Heart right ventricle (tissue), 16 donors: ENCODE measurements at regions not wholly inside any gene's neighbourhood (a gene's known extent, or its start where the extent isn't known, plus 50 kb on each side); places are given as distances from the start of the nearest gene placed in this dataset.
"Not testable (repeated sequence)": the region's sequence is repeated elsewhere in the genome, so short reads cannot be mapped to it uniquely, and the experiment has no call there.

Source experiments
- ATAC-seq, 8 donors: fragments of 200-7000 bp; cut with Tn5 transposase; one replicate each; pipeline ENCODE4 v1.9.1; 2020; ENCODE audit warnings: mild to moderate bottlenecking in 8 of 8, moderate library complexity in 8 of 8, moderate number of reproducible peaks in 1 of 8
- DNase-seq, 2 donors: peaks; one replicate each; pipeline ENCODE4 v3.0.0-alpha.2; 2020
- H3K27ac ChIP-seq, 10 donors: fragments of 200-600 bp; sonication (generic) in 2 of 10; one replicate each; pipeline versions ENCODE4 v1.5.0 to v1.8.0; 2020 to 2022; ENCODE audit warnings: mild to moderate bottlenecking in 3 of 10
- H3K27me3 ChIP-seq, 7 donors: fragments of 200-600 bp; one replicate each; pipeline ENCODE4 v1.8.0; 2021 to 2022; ENCODE audit warnings: mild to moderate bottlenecking in 2 of 7
- H3K36me3 ChIP-seq, 9 donors: fragments of 200-600 bp; sonication (generic) in 1 of 9; one replicate each; pipeline versions ENCODE4 v1.5.0 to v1.8.0; 2020 to 2022; ENCODE audit warnings: mild to moderate bottlenecking in 2 of 9
- H3K4me1 ChIP-seq, 9 donors: fragments of 200-600 bp; sonication (generic) in 1 of 9; one replicate each; pipeline versions ENCODE4 v1.5.0 to v1.8.0; 2020 to 2022; ENCODE audit warnings: mild to moderate bottlenecking in 4 of 9
- H3K4me3 ChIP-seq, 10 donors: fragments of 200-600 bp; sonication (generic) in 2 of 10; one replicate each; pipeline versions ENCODE4 v1.5.0 to v1.8.0; 2020 to 2022; ENCODE audit warnings: mild to moderate bottlenecking in 7 of 10, moderate library complexity in 2 of 10
- H3K9me3 ChIP-seq, 11 donors: fragments of 200-600 bp in 10 of 11; sonication (generic) in 2 of 11; one replicate each; pipeline versions ENCODE4 v1.5.0 to v1.8.0; 2013 to 2022; ENCODE audit warnings: mild to moderate bottlenecking in 2 of 11, control low read depth in 1 of 11, moderate library complexity in 1 of 11
- WGBS, 2 donors: extraction: QIAGEN DNeasy Blood & Tissue Kit; methylation state at CpG; one replicate each; pipeline ENCODE4 v1.1.7; 2013; ENCODE audit warnings: inconsistent platforms in 1 of 2; 5-methylcytosine and 5-hydroxymethylcytosine counted together
- intact Hi-C, 10 donors: fragments of 100-400 bp; cut with DNase I; formaldehyde crosslinking; loops; one replicate each; pipeline versions ENCODE4 v1.11.1 to v1.14.2; 2022
- TF ChIP-seq, protein P1 (sequence below), 9 donors: fragments of 200-600 bp; sonication (generic) in 2 of 9; IDR thresholded peaks; one replicate each; pipeline versions ENCODE4 v1.5.0 to v1.8.0; 2021 to 2022; ENCODE audit warnings: antibody characterized with exemption in 9 of 9, mild to moderate bottlenecking in 5 of 9, moderate library complexity in 1 of 9
- donor health status: Arrhythmogenic right ventricular cardiomyopathy.
- donor health status: ischemic (EF 13 %, LVEDD 7.1; RV severe dilation, severe dysfunction).
- donor health status: healthy with polysubstance abuse.
- donor health status: DM: no; HTN: yes; CAD: no.
- donor health status: DM: no; HTN: no; CAD: no.
- donor health status: ischemic (EF 25% LVEDD 6.9; RV normal size, moderate dysfunction).
- donor health status: ischemic (EF 25% LVEDD 5.7; RV mildly dilated, moderate dysfunction).
- donor health status: healthy.
- donor health status: DM: yes; HTN: yes; CAD: no.
- donor health status: Ischemic cardiomyopathy.
- donor health status: ischemic (EF 35%, LVEDD 5.7; RV mildly dilated, moderate dysfunction).
- donor health status: nonischemic (EF 11% LVEDD 7.7; RV severe dilation, severe dysfunction).
- donor health status: DM: yes; HTN: yes; CAD: no.
- donor health status: PGD.
- donor health status: ischemic (EF 29% LVEDD 5.4; RV normal size, mild dysfunction).
- donor health status: nonischemic (EF 23%, LVEDD 6.1; RV moderate dilation, normal function).

DNA sequence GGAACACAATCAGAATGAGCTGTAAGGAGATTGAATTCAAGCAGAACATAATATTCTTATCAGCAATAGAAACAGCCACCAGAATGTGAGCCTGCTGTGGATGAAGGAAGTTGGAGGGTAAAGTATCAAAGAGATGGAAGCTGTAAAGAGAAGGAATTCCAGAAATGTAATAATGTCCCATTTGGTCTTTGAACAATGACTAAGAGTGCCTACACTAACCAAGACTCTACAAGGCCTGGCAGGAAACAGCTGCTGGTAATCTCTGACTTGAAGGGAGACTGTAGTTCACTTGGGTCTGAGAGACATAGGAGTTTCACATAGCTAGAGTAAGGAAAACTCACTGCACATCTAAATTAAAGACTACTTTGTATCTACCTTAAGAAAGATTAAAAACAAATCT lies 1176.0 kb upstream of the ALCAM start:
- intact Hi-C loops, result no loop called here
- no peak for ATAC-seq
- TF ChIP-seq, protein P1, sequence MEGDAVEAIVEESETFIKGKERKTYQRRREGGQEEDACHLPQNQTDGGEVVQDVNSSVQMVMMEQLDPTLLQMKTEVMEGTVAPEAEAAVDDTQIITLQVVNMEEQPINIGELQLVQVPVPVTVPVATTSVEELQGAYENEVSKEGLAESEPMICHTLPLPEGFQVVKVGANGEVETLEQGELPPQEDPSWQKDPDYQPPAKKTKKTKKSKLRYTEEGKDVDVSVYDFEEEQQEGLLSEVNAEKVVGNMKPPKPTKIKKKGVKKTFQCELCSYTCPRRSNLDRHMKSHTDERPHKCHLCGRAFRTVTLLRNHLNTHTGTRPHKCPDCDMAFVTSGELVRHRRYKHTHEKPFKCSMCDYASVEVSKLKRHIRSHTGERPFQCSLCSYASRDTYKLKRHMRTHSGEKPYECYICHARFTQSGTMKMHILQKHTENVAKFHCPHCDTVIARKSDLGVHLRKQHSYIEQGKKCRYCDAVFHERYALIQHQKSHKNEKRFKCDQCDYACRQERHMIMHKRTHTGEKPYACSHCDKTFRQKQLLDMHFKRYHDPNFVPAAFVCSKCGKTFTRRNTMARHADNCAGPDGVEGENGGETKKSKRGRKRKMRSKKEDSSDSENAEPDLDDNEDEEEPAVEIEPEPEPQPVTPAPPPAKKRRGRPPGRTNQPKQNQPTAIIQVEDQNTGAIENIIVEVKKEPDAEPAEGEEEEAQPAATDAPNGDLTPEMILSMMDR (IDR thresholded peaks at IDR 0.05), result no peak

GRCh38 chr3:104198131-104198530 lies 1168.6 kb upstream of the ALCAM start:
- Histone ChIP-seq H3K9me3 (no peaks in the 10 kb centered on the region), H3K36me3 (no peaks in the 10 kb centered on the region), H3K4me3 (no peak overlapping the region), H3K4me1 (no peaks in the 10 kb centered on the region), H3K27ac (no peak overlapping the region), H3K27me3 (no peaks in the 10 kb centered on the region)
- intact Hi-C loops, result no loop called here
- TF ChIP-seq, protein P1 (IDR thresholded peaks at IDR 0.05), result no peak
- ATAC-seq, result no peak
- 51 to 60% methylated on average over 2 of the region's 2 CpGs for WGBS, 2 donors
- no peak for DNase-seq

More for the DNA sequence above, 1176.0 kb upstream of the ALCAM start:
- Histone ChIP-seq H3K9me3 (peaks cover 0 to 4% (median 0%) of the 10 kb centered on the region in 11 donors), H3K27ac (no peak overlapping the region), H3K36me3 (no peaks in the 10 kb centered on the region), H3K4me3 (no peak overlapping the region), H3K27me3 (no peaks in the 10 kb centered on the region), H3K4me1 (no peaks in the 10 kb centered on the region)
- DNase-seq, result no peak

- DNase-seq (no peak), ATAC-seq (no peak)
- 63 to 65% methylated on average over 2 of the region's 2 CpGs for WGBS, 2 donors
- Histone ChIP-seq H3K36me3 (no peaks in the 10 kb centered on the region), H3K27me3 (no peaks in the 10 kb centered on the region), H3K9me3 (no peaks in the 10 kb centered on the region), H3K4me1 (no peaks in the 10 kb centered on the region), H3K27ac (no peak overlapping the region), H3K4me3 (no peak overlapping the region)
- intact Hi-C loops, result no loop called here
- TF ChIP-seq, protein P1 (IDR thresholded peaks at IDR 0.05), result no peak
Measured at GRCh38 chr3:104206925-104207324, 1159.8 kb upstream of the ALCAM start.

DNA sequence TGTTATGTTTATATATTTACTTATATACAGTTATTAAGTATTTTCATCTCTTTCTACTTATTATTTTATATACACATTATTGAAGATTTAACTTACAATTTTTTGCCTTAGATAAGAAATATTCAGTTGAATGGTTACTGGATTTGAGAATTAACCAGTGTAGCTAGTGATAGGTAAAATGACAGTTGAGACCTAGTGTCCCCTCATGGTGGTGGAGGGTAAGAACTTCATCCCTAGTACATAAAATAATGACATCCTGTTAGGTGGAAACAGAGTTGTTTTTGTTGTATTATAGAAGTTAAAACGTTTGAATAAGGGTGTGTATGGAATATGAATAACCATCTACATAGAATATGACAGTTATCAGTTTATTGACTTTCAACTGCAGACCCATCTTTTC lies 1152.4 kb upstream of the ALCAM start:
- 30 to 48% methylated on average over 1 of the region's 1 CpG for WGBS, 2 donors
- H3K4me3 ChIP-seq, result no peak overlapping the region
- no peaks in the 10 kb centered on the region for H3K4me1 ChIP-seq
- no peaks in the 10 kb centered on the region for H3K36me3 ChIP-seq
- TF ChIP-seq, protein P1 (IDR thresholded peaks at IDR 0.05), result no peak
- H3K9me3 ChIP-seq, result no peaks in the 10 kb centered on the region
- no peaks in the 10 kb centered on the region for H3K27me3 ChIP-seq
- H3K27ac ChIP-seq, result no peak overlapping the region
- ATAC-seq (no peak), DNase-seq (no peak)
- intact Hi-C loops, result no loop called here

- H3K4me1 ChIP-seq, result no peaks in the 10 kb centered on the region
- WGBS, 2 donors, result 71 to 78% methylated on average over 2 of the region's 2 CpGs
- DNase-seq, result no peak
- no peak for ATAC-seq
- H3K9me3 ChIP-seq, result no peaks in the 10 kb centered on the region
- H3K4me3 ChIP-seq, result no peak overlapping the region
- TF ChIP-seq, protein P1 (IDR thresholded peaks at IDR 0.05), result no peak
- H3K27ac ChIP-seq, result no peak overlapping the region
- H3K36me3 ChIP-seq, result no peaks in the 10 kb centered on the region
- intact Hi-C loops, result no loop called here
- no peaks in the 10 kb centered on the region for H3K27me3 ChIP-seq
Measured at GRCh38 chr3:104214937-104215336, 1151.8 kb upstream of the ALCAM start.

- WGBS, 2 donors, result 83 to 89% methylated on average over 2 of the region's 2 CpGs
- intact Hi-C loops, H3K36me3 ChIP-seq, H3K27ac ChIP-seq, H3K4me1 ChIP-seq, H3K4me3 ChIP-seq, DNase-seq, H3K27me3 ChIP-seq, ATAC-seq: not testable (repeated sequence)
- H3K9me3 ChIP-seq, result peaks cover 0 to 40% (median 0%) of the 10 kb centered on the region in 11 donors
Measured at GRCh38 chr3:104219046-104219445, 1147.7 kb upstream of the ALCAM start.
